Kidney capillary endothelial cell (primary cell): ENCODE measurements at regions not wholly inside any gene's neighbourhood (a gene's known extent, or its start where the extent isn't known, plus 50 kb on each side); places are given as distances from the start of the nearest gene placed in this dataset.
A peak's percentile ranks its signal among the peaks of the same experiment; 100 is the strongest.

ENCODE experiments used
- DNase-seq: peaks from one replicate; pipeline ENCODE4 v3.0.0-alpha.2; 2018; ENCODE audit warnings: low spot score

GRCh38 chr6:84464471-84464870, 237.0 kb upstream of the CEP162 start:
- DNase-seq, result no peak

GRCh38 chr6:84462698-84463097, 235.3 kb upstream of the CEP162 start:
- no peak for DNase-seq

GRCh38 chr6:84461461-84461860, 234.0 kb upstream of the CEP162 start:
- DNase-seq, result no peak

GRCh38 chr6:84460491-84460890, 233.0 kb upstream of the CEP162 start:
- no peak for DNase-seq

GRCh38 chr6:84459401-84459800, 232.0 kb upstream of the CEP162 start:
- DNase-seq, result no peak

GRCh38 chr6:84458271-84458670, 230.8 kb upstream of the CEP162 start:
- no peak for DNase-seq

- no peak for DNase-seq
These were observed 229.8 kb upstream of the CEP162 start for GRCh38 chr6:84457276-84457675.

GRCh38 chr6:84456803-84457202, 229.4 kb upstream of the CEP162 start:
- no peak for DNase-seq

GRCh38 chr6:84455511-84456029, 228.1 kb upstream of the CEP162 start:
- no peak for DNase-seq

- DNase-seq, result no peak
These were observed 226.1 kb upstream of the CEP162 start for GRCh38 chr6:84453499-84453898.

- DNase-seq, result no peak
These were observed 222.6 kb upstream of the CEP162 start for GRCh38 chr6:84450018-84450417.

GRCh38 chr6:84449220-84449619, 221.8 kb upstream of the CEP162 start:
- DNase-seq, result no peak

GRCh38 chr6:84448331-84448730, 220.9 kb upstream of the CEP162 start:
- no peak for DNase-seq

GRCh38 chr6:84447651-84448050, 220.2 kb upstream of the CEP162 start:
- DNase-seq, result no peak

GRCh38 chr6:84445068-84445467, 217.6 kb upstream of the CEP162 start:
- DNase-seq, result no peak

- no peak for DNase-seq
These were observed 214.8 kb upstream of the CEP162 start for GRCh38 chr6:84442208-84442607.

GRCh38 chr6:84441456-84441855, 214.0 kb upstream of the CEP162 start:
- DNase-seq, result no peak

- DNase-seq, result no peak
These were observed 207.1 kb upstream of the CEP162 start for GRCh38 chr6:84434550-84434949.

GRCh38 chr6:84432619-84433018, 205.2 kb upstream of the CEP162 start:
- DNase-seq, result no peak

GRCh38 chr6:84428300-84428907, 201.0 kb upstream of the CEP162 start:
- peak; percentile 32 for DNase-seq

- DNase-seq, result no peak
These were observed 198.7 kb upstream of the CEP162 start for GRCh38 chr6:84425971-84426705.

- DNase-seq, result no peak
These were observed 197.5 kb upstream of the CEP162 start for GRCh38 chr6:84424956-84425355.

- peak; percentile 30 for DNase-seq
These were observed 195.0 kb upstream of the CEP162 start for GRCh38 chr6:84422380-84422968.
